Heart left ventricle (tissue), 16 donors: ENCODE measurements at regions not wholly inside any gene's neighbourhood (a gene's known extent, or its start where the extent isn't known, plus 50 kb on each side); places are given as distances from the start of the nearest gene placed in this dataset.

Source experiments
- ATAC-seq, 4 donors: fragments of 200-7000 bp; cut with Tn5 transposase; one replicate each; pipeline ENCODE4 v1.9.1; 2020 to 2022; ENCODE audit warnings: moderate library complexity in 4 of 4, mild to moderate bottlenecking in 3 of 4, moderate number of reproducible peaks in 1 of 4
- DNase-seq, 5 donors: peaks; one replicate each; pipeline ENCODE4 v3.0.0-alpha.2; 2020
- H3K27ac ChIP-seq, 12 donors: fragments of 200-600 bp; sonication (generic) in 4 of 12; one replicate each; pipeline versions ENCODE4 v1.5.0 to v1.8.0; 2016 to 2022; ENCODE audit warnings: mild to moderate bottlenecking in 2 of 12
- H3K27me3 ChIP-seq, 9 donors: fragments of 200-600 bp; sonication (generic) in 2 of 9; one replicate each; pipeline versions ENCODE4 v1.5.1 to v1.8.0; 2016 to 2022; ENCODE audit warnings: mild to moderate bottlenecking in 3 of 9
- H3K36me3 ChIP-seq, 9 donors: fragments of 200-600 bp; sonication (generic) in 2 of 9; one replicate each; pipeline versions ENCODE4 v1.5.0 to v1.8.0; 2018 to 2022; ENCODE audit warnings: mild to moderate bottlenecking in 2 of 9
- H3K4me1 ChIP-seq, 12 donors: fragments of 200-600 bp; sonication (generic) in 4 of 12; one replicate each; pipeline versions ENCODE4 v1.5.0 to v1.8.0; 2016 to 2022; ENCODE audit warnings: mild to moderate bottlenecking in 3 of 12
- H3K4me3 ChIP-seq, 12 donors: fragments of 200-600 bp; sonication (generic) in 4 of 12; one replicate each; pipeline versions ENCODE4 v1.5.0 to v1.8.0; 2017 to 2022; ENCODE audit warnings: mild to moderate bottlenecking in 9 of 12, moderate library complexity in 4 of 12
- H3K9me3 ChIP-seq, 12 donors: fragments of 200-600 bp; sonication (generic) in 4 of 12; one replicate each; pipeline versions ENCODE4 v1.5.0 to v1.8.0; 2016 to 2022; ENCODE audit warnings: mild to moderate bottlenecking in 1 of 12
- CTCF ChIP-seq, 12 donors: fragments of 200-600 bp; sonication (generic) in 4 of 12; IDR thresholded peaks; one replicate each; pipeline versions ENCODE4 v1.5.0 to v1.8.0; 2018 to 2022; ENCODE audit warnings: antibody characterized with exemption in 12 of 12, mild to moderate bottlenecking in 5 of 12
- POLR2A ChIP-seq, 2 donors: fragments of 450-650 bp; IDR thresholded peaks; one replicate each; pipeline ENCODE4 v1.6.1; 2017; ENCODE audit warnings: antibody characterized with exemption in 2 of 2, mild to moderate bottlenecking in 2 of 2, moderate library complexity in 2 of 2
- WGBS, 4 donors: extraction: QIAGEN DNeasy Blood & Tissue Kit in 2 of 4; methylation state at CpG; one replicate each; pipeline versions ENCODE4 v1.1.5 to v1.1.7; 2013 to 2018; 5-methylcytosine and 5-hydroxymethylcytosine counted together
- intact Hi-C, 10 donors: fragments of 100-400 bp; cut with DNase I; formaldehyde crosslinking; loops; one replicate each; pipeline versions ENCODE4 v1.11.1 to v1.14.2; 2022
- donor health status: ischemic (EF 13 %, LVEDD 7.1; RV severe dilation, severe dysfunction).
- donor health status: healthy with polysubstance abuse.
- donor health status: DM: no; HTN: yes; CAD: no.
- donor health status: DM: no; HTN: no; CAD: no.
- donor health status: ischemic (EF 25% LVEDD 6.9; RV normal size, moderate dysfunction).
- donor health status: ischemic (EF 25% LVEDD 5.7; RV mildly dilated, moderate dysfunction).
- donor health status: healthy.
- donor health status: DM: yes; HTN: yes; CAD: no.
- donor health status: ischemic (EF 35%, LVEDD 5.7; RV mildly dilated, moderate dysfunction).
- donor health status: nonischemic (EF 11% LVEDD 7.7; RV severe dilation, severe dysfunction).
- donor health status: DM: yes; HTN: yes; CAD: no.
- donor health status: PGD.
- donor health status: ischemic (EF 29% LVEDD 5.4; RV normal size, mild dysfunction).
- donor health status: nonischemic (EF 23%, LVEDD 6.1; RV moderate dilation, normal function).

- TF ChIP-seq POLR2A (IDR thresholded peaks at IDR 0.05) (no peak), CTCF (IDR thresholded peaks at IDR 0.05) (no peak)
- no peak for ATAC-seq
- Histone ChIP-seq H3K9me3 (no peaks in the 10 kb centered on the region), H3K36me3 (no peaks in the 10 kb centered on the region), H3K4me1 (peaks cover 0 to 5% (median 0%) of the 10 kb centered on the region in 12 donors), H3K27me3 (no peaks in the 10 kb centered on the region), H3K27ac (no peak overlapping the region), H3K4me3 (no peak overlapping the region)
- intact Hi-C loops: no loop called here
- no peak for DNase-seq
- WGBS, 4 donors: 93 to 98% (median 97%) methylated on average over 3 of the region's 3 CpGs
Observed at GRCh38 chr6:154664287-154664686, 68.9 kb upstream of the SCAF8 start.

- H3K27me3 ChIP-seq: no peaks in the 10 kb centered on the region
- ATAC-seq: no peak
- H3K9me3 ChIP-seq: no peaks in the 10 kb centered on the region
- H3K4me3 ChIP-seq: no peak overlapping the region
- no peaks in the 10 kb centered on the region for H3K4me1 ChIP-seq
- no peak for DNase-seq
- H3K27ac ChIP-seq: no peak overlapping the region
- intact Hi-C loops: no loop called here
- TF ChIP-seq POLR2A (IDR thresholded peaks at IDR 0.05) (no peak), CTCF (IDR thresholded peaks at IDR 0.05) (no peak)
- no peaks in the 10 kb centered on the region for H3K36me3 ChIP-seq
- 86 to 93% (median 90%) methylated on average over 2 of the region's 2 CpGs for WGBS, 4 donors
Observed at GRCh38 chr6:154668156-154668555, 65.1 kb upstream of the SCAF8 start.

- Histone ChIP-seq H3K36me3 (no peaks in the 10 kb centered on the region), H3K27me3 (no peaks in the 10 kb centered on the region), H3K9me3 (no peaks in the 10 kb centered on the region), H3K4me3 (no peak overlapping the region), H3K27ac (no peak overlapping the region), H3K4me1 (no peaks in the 10 kb centered on the region)
- DNase-seq (no peak), ATAC-seq (no peak)
- TF ChIP-seq CTCF (IDR thresholded peaks at IDR 0.05) (no peak), POLR2A (IDR thresholded peaks at IDR 0.05) (no peak)
- 89 to 94% (median 93%) methylated on average over 4 of the region's 4 CpGs for WGBS, 4 donors
- intact Hi-C loops: loop anchor here in 6 of 10 donors (10.0 kb wide), 3 partner anchors 503 to 573 kb away; no protein-coding TSS in a partner anchor
Observed at GRCh38 chr6:154672086-154672485, 61.1 kb upstream of the SCAF8 start.

- Histone ChIP-seq H3K4me3 (no peak overlapping the region), H3K27me3 (no peaks in the 10 kb centered on the region), H3K4me1 (no peaks in the 10 kb centered on the region), H3K36me3 (no peaks in the 10 kb centered on the region), H3K27ac (no peak overlapping the region), H3K9me3 (no peaks in the 10 kb centered on the region)
- WGBS, 4 donors: 56 to 70% (median 67%) methylated on average over 4 of the region's 4 CpGs
- intact Hi-C loops: loop anchor here in 7 of 10 donors (2.0 to 10.0 kb wide), 6 partner anchors 59 to 571 kb away; partner anchors contain the start of gene SCAF8 (in 1 of the 7)
- no peak for TF ChIP-seq CTCF (IDR thresholded peaks at IDR 0.05)
- TF ChIP-seq POLR2A (IDR thresholded peaks at IDR 0.05): no peak
- ATAC-seq: no peak
- no peak for DNase-seq
Observed at GRCh38 chr6:154673919-154674318, 59.3 kb upstream of the SCAF8 start.
